NT2/D1 (cell line): ENCODE measurements at regions not wholly inside any gene's neighbourhood (a gene's known extent, or its start where the extent isn't known, plus 50 kb on each side); places are given as distances from the start of the nearest gene placed in this dataset.

Experiments used
- DNase-seq: peaks from one replicate; pipeline ENCODE4 v3.0.0-alpha.2; 2011; ENCODE audit warnings: low read depth, low spot score
- H3K27me3 ChIP-seq: 2 replicates; pipeline ENCODE4 v1.6.0; 2011; ENCODE audit warnings: mild to moderate bottlenecking; ENCODE audit not compliant: insufficient read length, insufficient read depth
- H3K36me3 ChIP-seq: 2 replicates; pipeline ENCODE4 v1.6.1; 2011; ENCODE audit warnings: mild to moderate bottlenecking, low read length, mixed read lengths; ENCODE audit not compliant: insufficient read depth, insufficient read length
- H3K4me1 ChIP-seq: 2 replicates; pipeline ENCODE4 v1.5.1; 2011; ENCODE audit not compliant: insufficient read depth, insufficient read length
- H3K4me3 ChIP-seq: 2 replicates; pipeline ENCODE4 v1.5.1; 2011; ENCODE audit warnings: low read depth; ENCODE audit not compliant: insufficient read length
- H3K9ac ChIP-seq: 2 replicates; pipeline ENCODE4 v1.6.0; 2011; ENCODE audit warnings: low read depth; ENCODE audit not compliant: insufficient read length
- H3K9me3 ChIP-seq: 2 replicates; pipeline ENCODE4 v1.5.1; 2011; ENCODE audit warnings: mild to moderate bottlenecking, low read length; ENCODE audit not compliant: insufficient read depth
- SUZ12 ChIP-seq: IDR thresholded peaks from 2 replicates; pipeline ENCODE4 v1.6.1; 2011; ENCODE audit not compliant: insufficient read length, insufficient read depth; ENCODE audit errors: extremely low read depth
- YY1 ChIP-seq: IDR thresholded peaks from 2 replicates; pipeline ENCODE4 v1.6.1; 2011; ENCODE audit not compliant: insufficient read length, insufficient read depth
- ZNF274 ChIP-seq: IDR thresholded peaks from 2 replicates; pipeline ENCODE4 v1.6.1; 2011; ENCODE audit warnings: mild to moderate bottlenecking, low read depth, low read length

GRCh38 chr3:127423856-127424765 lies 136.3 kb upstream of the PRR20G start:
- TF ChIP-seq ZNF274: no peak
- no peak for TF ChIP-seq SUZ12
- TF ChIP-seq YY1: no peak
- no peaks in the 10 kb centered on the region for H3K36me3 ChIP-seq
- peaks cover 59% of the 10 kb centered on the region for H3K4me1 ChIP-seq
- H3K9me3 ChIP-seq: no peaks in the 10 kb centered on the region
- H3K27me3 ChIP-seq: no peaks in the 10 kb centered on the region
- H3K9ac ChIP-seq: peak overlapping the region; percentile 45
- no peak for DNase-seq
- H3K4me3 ChIP-seq: no peak overlapping the region

GRCh38 chr3:127422663-127423375 lies 135.0 kb upstream of the PRR20G start:
- no peak for TF ChIP-seq ZNF274

GRCh38 chr3:127421943-127422662 lies 134.3 kb upstream of the PRR20G start:
- H3K4me3 ChIP-seq: no peak overlapping the region
- H3K27me3 ChIP-seq: no peaks in the 10 kb centered on the region
- no peak for DNase-seq
- no peaks in the 10 kb centered on the region for H3K9me3 ChIP-seq
- H3K4me1 ChIP-seq: peaks cover 57% of the 10 kb centered on the region
- H3K36me3 ChIP-seq: no peaks in the 10 kb centered on the region
- no peak for TF ChIP-seq YY1
- no peak for TF ChIP-seq ZNF274
- no peak for TF ChIP-seq SUZ12
- peak overlapping the region; percentile 34 for H3K9ac ChIP-seq

More at GRCh38 chr3:127422663-127423375, 135.0 kb upstream of the PRR20G start:
- Histone ChIP-seq H3K9me3 (no peaks in the 10 kb centered on the region), H3K9ac (peak overlapping the region; percentile 35), H3K4me1 (peaks cover 57% of the 10 kb centered on the region), H3K27me3 (no peaks in the 10 kb centered on the region), H3K4me3 (no peak overlapping the region), H3K36me3 (no peaks in the 10 kb centered on the region)
- no peak for DNase-seq

- DNase-seq: no peak
- no peaks in the 10 kb centered on the region for H3K36me3 ChIP-seq
- no peaks in the 10 kb centered on the region for H3K9me3 ChIP-seq
- TF ChIP-seq YY1: no peak
- TF ChIP-seq SUZ12: no peak
- no peak for TF ChIP-seq ZNF274
- H3K9ac ChIP-seq: no peak overlapping the region
- no peak overlapping the region for H3K4me3 ChIP-seq
- no peaks in the 10 kb centered on the region for H3K27me3 ChIP-seq
- peaks cover 46% of the 10 kb centered on the region for H3K4me1 ChIP-seq
Measured at GRCh38 chr3:127420829-127421228, 133.0 kb upstream of the PRR20G start.

GRCh38 chr3:127419641-127420553 lies 132.1 kb upstream of the PRR20G start:
- Histone ChIP-seq H3K4me1 (peaks cover 38% of the 10 kb centered on the region), H3K9me3 (no peaks in the 10 kb centered on the region), H3K27me3 (no peaks in the 10 kb centered on the region), H3K36me3 (no peaks in the 10 kb centered on the region), H3K9ac (peak overlapping the region; percentile 23), H3K4me3 (no peak overlapping the region)
- TF ChIP-seq SUZ12 (no peak), ZNF274 (no peak), YY1 (no peak)
- DNase-seq: no peak

GRCh38 chr3:127419182-127419581 lies 131.3 kb upstream of the PRR20G start:
- Histone ChIP-seq H3K4me1 (peaks cover 31% of the 10 kb centered on the region), H3K9me3 (no peaks in the 10 kb centered on the region), H3K27me3 (no peaks in the 10 kb centered on the region), H3K36me3 (no peaks in the 10 kb centered on the region), H3K9ac (no peak overlapping the region), H3K4me3 (no peak overlapping the region)
- TF ChIP-seq YY1 (no peak), ZNF274 (no peak), SUZ12 (no peak)
- no peak for DNase-seq
